GM23338 (cell line): ENCODE measurements at regions not wholly inside any gene's neighbourhood (a gene's known extent, or its start where the extent isn't known, plus 50 kb on each side); places are given as distances from the start of the nearest gene placed in this dataset.

Experiments used
- CREB1 ChIP-seq: fragments of 250-450 bp; sonication (Bioruptor Pico); IDR thresholded peaks from 2 replicates; pipeline ENCODE4 v1.5.0; 2020; ENCODE audit warnings: low read depth, mild to moderate bottlenecking, moderate library complexity
- CTCF ChIP-seq, 2 experiments: fragments of 200-600 bp in 1 of 2; sonication (generic) in 1 of 2; conservative IDR thresholded peaks; 2 replicates each; pipeline versions ENCODE4 v1.5.1 to v1.6.1; 2016 to 2017; ENCODE audit warnings: antibody characterized with exemption in 2 of 2, low read depth in 2 of 2, mild to moderate bottlenecking in 2 of 2, moderate library complexity in 1 of 2
- EZH2phosphoT487 ChIP-seq: fragments of 200-600 bp; sonication (generic); IDR thresholded peaks from one replicate; pipeline ENCODE4 v1.8.1; 2018; ENCODE audit warnings: antibody characterized with exemption; ENCODE audit not compliant: unreplicated experiment
- POLR2AphosphoS5 ChIP-seq: IDR thresholded peaks from 2 replicates; pipeline ENCODE4 v1.6.1; 2016; ENCODE audit warnings: antibody characterized with exemption, low read depth
- REST ChIP-seq: IDR thresholded peaks from one replicate; pipeline ENCODE4 v1.6.1; 2018; ENCODE audit warnings: antibody characterized with exemption; ENCODE audit not compliant: unreplicated experiment
- STAT1 ChIP-seq: IDR thresholded peaks from one replicate; pipeline ENCODE4 v1.6.1; 2016; ENCODE audit warnings: antibody characterized with exemption; ENCODE audit not compliant: unreplicated experiment
- ZNF114 ChIP-seq: fragments of 250-450 bp; sonication (Bioruptor Pico); IDR thresholded peaks from 2 replicates; pipeline ENCODE4 v1.5.0; 2020; ENCODE audit warnings: mild to moderate bottlenecking, moderate library complexity

GRCh38 chr2:77631007-77631406, 108.8 kb upstream of the LRRTM4 start:
- TF ChIP-seq CTCF (conservative IDR thresholded peaks at IDR 0.05; ENCODE audit: low read depth in 2 of 2) = no peak
- no peak for TF ChIP-seq POLR2AphosphoS5
- no peak for TF ChIP-seq EZH2phosphoT487
- no peak for TF ChIP-seq CREB1 (CRISPR knock-in tag)
- no peak for TF ChIP-seq ZNF114 (CRISPR knock-in tag)
- no peak for TF ChIP-seq REST
- no peak for TF ChIP-seq STAT1
